GM18951 (cell line): ENCODE measurements at regions not wholly inside any gene's neighbourhood (a gene's known extent, or its start where the extent isn't known, plus 50 kb on each side); places are given as distances from the start of the nearest gene placed in this dataset.

ENCODE experiments used
- POLR2A ChIP-seq: IDR thresholded peaks from 4 replicates; pipeline ENCODE4 v1.6.1; 2011; ENCODE audit warnings: mild to moderate bottlenecking; ENCODE audit not compliant: insufficient read length, insufficient read depth; ENCODE audit errors: extremely low read depth
- in situ Hi-C: fragments of 300-500 bp; cut with MboI; formaldehyde crosslinking; loops from one replicate; pipeline ENCODE4 v1.12.0; 2022; ENCODE audit warnings: low sequenced_read_pairs, mixed read lengths, inconsistent platforms; ENCODE audit not compliant: unreplicated experiment

GRCh38 chr5:124869426-124870033 is 123.1 kb upstream of the ZNF608 start:
- in situ Hi-C loops: no loop called here
- no peak for TF ChIP-seq POLR2A

GRCh38 chr5:124870070-124870469 is 123.6 kb upstream of the ZNF608 start:
- TF ChIP-seq POLR2A: no peak

GRCh38 chr5:124871303-124871702 is 124.9 kb upstream of the ZNF608 start:
- no peak for TF ChIP-seq POLR2A
- in situ Hi-C loops: no loop called here

More at GRCh38 chr5:124870070-124870469, 123.6 kb upstream of the ZNF608 start:
- in situ Hi-C loops: no loop called here

GRCh38 chr5:124872086-124872485 is 125.6 kb upstream of the ZNF608 start:
- in situ Hi-C loops: no loop called here
- TF ChIP-seq POLR2A: no peak

GRCh38 chr5:124872615-124873014 is 126.2 kb upstream of the ZNF608 start:
- TF ChIP-seq POLR2A: no peak

GRCh38 chr5:124873188-124873587 is 126.7 kb upstream of the ZNF608 start:
- TF ChIP-seq POLR2A: no peak
- in situ Hi-C loops: no loop called here

More at GRCh38 chr5:124872615-124873014, 126.2 kb upstream of the ZNF608 start:
- in situ Hi-C loops: no loop called here

- no peak for TF ChIP-seq POLR2A
- in situ Hi-C loops: no loop called here
Observed at GRCh38 chr5:124873713-124874112, 127.3 kb upstream of the ZNF608 start.

- no peak for TF ChIP-seq POLR2A
- in situ Hi-C loops: no loop called here
Observed at GRCh38 chr5:124876566-124876965, 130.1 kb upstream of the ZNF608 start.

GRCh38 chr5:124876983-124877382 is 130.5 kb upstream of the ZNF608 start:
- in situ Hi-C loops: no loop called here
- TF ChIP-seq POLR2A: no peak

GRCh38 chr5:124877501-124878146 is 131.2 kb upstream of the ZNF608 start:
- no peak for TF ChIP-seq POLR2A
- in situ Hi-C loops: no loop called here

- in situ Hi-C loops: no loop called here
- no peak for TF ChIP-seq POLR2A
Observed at GRCh38 chr5:124878583-124879342, 132.3 kb upstream of the ZNF608 start.

GRCh38 chr5:124880903-124881697 is 134.7 kb upstream of the ZNF608 start:
- no peak for TF ChIP-seq POLR2A
- in situ Hi-C loops: no loop called here

GRCh38 chr5:124883681-124884080 is 137.2 kb upstream of the ZNF608 start:
- in situ Hi-C loops: no loop called here
- TF ChIP-seq POLR2A: no peak
